HG03103 (cell line): ENCODE measurements at regions not wholly inside any gene's neighbourhood (a gene's known extent, or its start where the extent isn't known, plus 50 kb on each side); places are given as distances from the start of the nearest gene placed in this dataset.
"Not testable (repeated sequence)": the region's sequence is repeated elsewhere in the genome, so short reads cannot be mapped to it uniquely, and the experiment has no call there.

ENCODE experiments used
- ATAC-seq: cut with Tn5 transposase; IDR thresholded peaks from one replicate; pipeline ENCODE4 v1.9.1; 2021; ENCODE audit warnings: low read depth; ENCODE audit not compliant: unreplicated experiment

GRCh38 chr4:138643827-138644226 is 371.8 kb upstream of the NOCT start:
- ATAC-seq: no peak

- no peak for ATAC-seq
Measured at GRCh38 chr4:138639018-138639741, 376.4 kb upstream of the NOCT start.

GRCh38 chr4:138636781-138637180 is 378.8 kb upstream of the NOCT start:
- ATAC-seq: no peak

GRCh38 chr4:138634915-138635314 is 380.7 kb upstream of the NOCT start:
- no peak for ATAC-seq

DNA sequence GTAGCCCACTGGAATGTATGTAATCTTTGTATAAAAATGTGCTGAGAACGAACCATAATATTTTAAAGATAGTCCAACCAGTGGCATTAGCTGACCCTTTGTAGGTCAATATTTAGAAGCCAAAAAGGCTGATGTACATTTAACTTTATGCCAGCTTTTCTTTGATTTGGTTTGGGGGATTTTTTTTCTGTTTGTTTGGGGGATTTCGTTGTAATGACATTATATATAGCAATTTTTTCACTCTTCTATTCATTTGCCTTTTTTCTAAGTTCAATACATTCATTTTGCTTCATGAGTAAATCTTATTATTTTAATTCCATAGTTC is 382.0 kb upstream of the NOCT start:
- no peak for ATAC-seq

DNA sequence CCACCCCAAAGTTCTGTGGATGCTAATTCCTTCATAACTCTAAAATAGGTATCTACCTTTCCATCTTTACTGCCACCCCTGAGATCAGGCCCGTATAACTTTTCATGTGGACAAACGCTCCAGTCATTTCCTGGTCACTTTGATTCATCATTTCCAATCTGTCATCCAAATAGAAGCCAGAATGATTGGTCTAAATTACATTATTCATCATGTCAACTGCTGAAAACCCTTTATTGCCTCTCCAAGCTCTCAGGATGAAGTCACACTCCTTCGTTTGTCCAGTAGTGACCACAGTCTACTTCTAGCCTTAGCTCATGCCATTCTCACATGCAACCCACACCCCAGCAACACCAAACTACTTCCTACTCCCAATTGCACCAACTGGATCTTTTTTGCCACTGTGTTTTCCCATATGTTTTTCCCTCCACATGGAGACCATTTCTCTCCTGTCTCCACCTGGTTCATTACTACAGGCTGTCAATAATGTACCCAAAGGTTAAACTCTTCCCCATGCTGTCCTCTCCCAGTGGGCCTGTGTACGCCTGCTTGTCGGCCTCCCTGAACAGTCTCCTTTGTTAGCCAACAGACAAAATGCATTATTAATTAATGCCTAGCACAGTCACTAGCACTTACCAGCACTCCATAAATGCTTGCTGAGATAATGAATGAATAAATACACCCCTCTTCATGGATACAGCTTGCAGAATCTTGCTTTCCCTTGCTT is 382.6 kb upstream of the NOCT start:
- ATAC-seq: no peak

DNA sequence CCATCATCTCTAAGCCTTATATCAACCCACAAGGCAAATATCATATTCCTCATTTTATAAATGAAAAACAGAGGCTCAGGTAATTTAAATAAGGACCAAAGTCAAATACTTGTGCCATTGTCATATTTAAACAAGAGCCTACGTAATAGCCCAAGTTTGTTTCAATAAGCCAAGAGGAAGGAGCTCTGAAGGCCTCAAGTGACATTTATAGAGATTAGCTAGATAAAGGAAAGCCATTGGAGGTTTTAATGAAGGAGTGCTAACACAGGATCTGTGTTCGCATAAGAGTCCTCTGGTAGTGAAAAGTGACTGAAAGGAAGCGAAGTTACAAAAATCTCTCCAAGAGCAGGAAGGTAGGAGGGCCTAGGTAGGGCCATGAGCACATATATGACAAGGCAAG is 384.9 kb upstream of the NOCT start:
- ATAC-seq: no peak

GRCh38 chr4:138629669-138630068 is 385.9 kb upstream of the NOCT start:
- no peak for ATAC-seq

DNA sequence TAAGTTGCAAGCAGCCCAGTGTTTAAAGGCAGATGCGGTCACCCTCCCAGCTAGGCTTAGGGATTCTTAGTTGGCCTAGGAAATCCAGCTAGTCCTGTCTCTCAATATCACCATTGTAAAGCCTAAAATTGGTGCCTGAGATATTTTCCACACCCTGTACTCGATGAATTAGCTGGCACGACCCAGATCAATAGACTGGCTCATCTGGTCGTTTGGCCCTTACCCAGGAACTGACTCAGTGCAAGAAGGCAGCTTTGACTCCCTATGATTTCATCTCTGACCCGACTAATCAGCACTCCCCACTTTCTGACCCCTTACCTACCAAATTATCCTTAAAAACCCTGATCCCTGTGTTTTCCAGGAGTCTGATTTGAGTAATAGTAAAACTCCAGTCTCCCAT is 384.9 kb upstream of the SLC7A11 start:
- ATAC-seq: no peak

DNA sequence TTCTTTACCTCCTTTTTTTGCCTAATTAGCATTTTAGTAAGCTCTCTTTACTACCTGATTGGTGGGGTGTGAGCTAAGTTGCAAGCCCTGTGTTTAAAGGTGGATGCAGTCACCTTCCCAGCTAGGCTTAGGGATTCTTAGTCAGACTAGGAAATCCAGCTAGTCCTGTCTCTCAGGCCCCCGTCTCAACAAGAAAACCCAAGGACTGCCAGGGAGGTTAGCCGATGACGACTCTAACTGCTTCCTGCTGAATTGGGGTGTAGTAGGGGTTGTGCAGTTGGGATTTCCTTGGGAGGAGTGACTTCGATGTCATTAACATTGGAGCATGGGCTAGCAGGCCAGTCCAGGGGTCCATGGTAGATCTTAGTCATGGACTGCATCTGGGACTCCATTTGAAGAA is 380.2 kb upstream of the SLC7A11 start:
- not testable (repeated sequence) for ATAC-seq

- no peak for ATAC-seq
Measured at GRCh38 chr4:138616775-138617174, 374.6 kb upstream of the SLC7A11 start.

GRCh38 chr4:138614398-138615142 is 372.4 kb upstream of the SLC7A11 start:
- ATAC-seq: no peak

DNA sequence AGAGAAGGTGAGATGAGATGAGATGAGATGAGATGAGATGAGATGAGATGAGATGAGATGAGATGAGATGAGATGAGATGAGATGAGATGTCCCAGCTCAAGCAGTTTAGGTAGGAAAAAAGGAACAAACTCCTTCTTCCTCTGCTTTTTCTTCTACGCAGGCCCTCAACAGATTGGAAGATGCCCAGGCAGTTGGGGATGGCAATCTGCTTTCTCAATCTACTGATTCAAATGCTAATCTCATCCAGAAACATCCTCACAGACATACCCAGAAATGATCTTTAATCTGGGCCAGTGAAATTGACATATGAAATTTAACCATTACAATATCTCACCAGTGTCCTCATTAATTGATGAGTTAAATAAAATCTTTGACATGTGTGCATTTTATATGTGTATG is 370.3 kb upstream of the SLC7A11 start:
- no peak for ATAC-seq

DNA sequence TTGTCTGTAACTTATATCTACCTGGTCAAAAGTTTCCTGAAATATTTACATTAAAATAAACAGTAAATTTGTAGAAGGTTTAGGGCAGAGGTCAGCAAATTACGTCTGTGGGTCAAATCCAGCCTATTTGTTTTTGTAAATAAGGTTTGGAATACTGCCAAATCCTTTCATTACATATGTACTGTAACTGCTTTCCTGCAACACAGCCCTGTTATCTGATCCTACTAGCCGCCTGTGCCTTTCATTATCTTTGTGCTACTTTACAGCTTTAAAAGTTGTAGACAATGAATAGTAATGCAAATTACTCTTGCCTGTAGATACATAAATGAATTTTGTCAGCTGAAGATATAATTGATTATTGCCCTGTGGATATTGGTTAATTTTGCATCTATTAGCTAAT is 369.6 kb upstream of the SLC7A11 start:
- ATAC-seq: no peak

GRCh38 chr4:138611017-138611416 is 368.9 kb upstream of the SLC7A11 start:
- no peak for ATAC-seq

DNA sequence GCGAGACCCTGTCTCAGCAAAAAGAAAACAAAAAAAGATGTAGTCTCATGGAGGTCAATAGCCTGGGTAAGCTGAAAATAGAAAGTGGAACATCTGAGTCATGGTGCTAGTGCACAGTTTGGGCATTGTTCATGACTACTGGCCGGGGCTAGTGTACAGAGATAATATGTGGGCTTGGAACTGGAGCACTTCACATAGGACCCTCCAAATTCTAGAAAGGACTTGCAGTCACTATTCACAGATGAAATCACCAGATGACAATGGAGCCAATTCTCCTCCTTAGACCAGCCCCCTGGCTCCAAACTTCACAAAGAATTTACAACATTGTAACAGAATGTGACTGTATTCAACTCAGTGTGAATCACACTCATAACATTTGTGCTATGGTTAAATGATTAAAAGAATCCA is 367.8 kb upstream of the SLC7A11 start:
- ATAC-seq: peak; percentile 63

GRCh38 chr4:138604556-138604955 is 362.4 kb upstream of the SLC7A11 start:
- no peak for ATAC-seq

DNA sequence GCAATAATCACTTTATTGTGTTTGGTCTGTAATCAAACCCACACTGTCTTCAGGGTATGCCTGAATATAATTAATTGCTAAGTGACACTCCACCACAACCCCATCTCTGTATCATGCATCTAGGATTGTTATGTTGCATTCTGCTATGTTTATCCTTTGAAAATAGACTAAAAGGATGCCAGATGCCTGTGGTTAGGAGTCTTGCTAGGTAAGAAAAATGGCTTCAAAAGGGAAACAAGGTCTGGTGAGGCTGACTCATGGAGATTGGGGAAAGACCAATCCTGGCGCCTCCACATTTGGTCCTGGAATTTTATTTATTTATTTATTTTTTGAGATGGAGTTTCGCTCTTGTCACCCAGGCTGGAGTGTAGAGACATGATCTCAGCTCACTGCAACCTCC is 360.5 kb upstream of the SLC7A11 start:
- ATAC-seq: no peak

- ATAC-seq: no peak
Measured at GRCh38 chr4:138599965-138600364, 357.8 kb upstream of the SLC7A11 start.

GRCh38 chr4:138598226-138598625 is 356.1 kb upstream of the SLC7A11 start:
- no peak for ATAC-seq

- ATAC-seq: no peak
Measured at GRCh38 chr4:138596896-138597295, 354.7 kb upstream of the SLC7A11 start.
